H1 (cell line): ENCODE measurements at regions not wholly inside any gene's neighbourhood (a gene's known extent, or its start where the extent isn't known, plus 50 kb on each side); places are given as distances from the start of the nearest gene placed in this dataset.

ENCODE experiments used
- CTCF ChIA-PET: fragments of 300-600 bp; sonication (Branson Sonifier 250); formaldehyde crosslinking; loops from one replicate; lab custom pipeline; 2021; ENCODE audit not compliant: partially characterized antibody; lab: Charles Lee
- POLR2A ChIA-PET: fragments of 300-600 bp; sonication (Branson Sonifier 250); formaldehyde crosslinking; loops from one replicate; lab custom pipeline; 2021; ENCODE audit warnings: inconsistent platforms; ENCODE audit not compliant: partially characterized antibody; lab: Charles Lee
- DNase-seq, 2 experiments: peaks; one replicate each; pipeline versions ENCODE4 v3.0.0 to v3.0.0-alpha.2; 2010 to 2022; ENCODE audit warnings: low spot score in 2 of 2, low read depth in 1 of 2, mixed read lengths in 1 of 2
- FAIRE-seq: peaks from 2 replicates; lab custom pipeline; 2011; peaks lifted over from hg19 to GRCh38; lab: Jason Lieb, UNC
- H2AFZ ChIP-seq: 2 replicates; pipeline ENCODE4 v1.8.1; 2012; ENCODE audit warnings: low read length, inconsistent platforms
- H2AK5ac ChIP-seq: 2 replicates; pipeline ENCODE4 v1.6.1; 2013; ENCODE audit warnings: low read depth, low read length
- H2BK120ac ChIP-seq: replicated peaks from 2 replicates; pipeline ENCODE3; 2013; ENCODE audit warnings: low read depth, low read length, inconsistent platforms
- H2BK12ac ChIP-seq: 2 replicates; pipeline ENCODE4 v1.6.1; 2013; ENCODE audit warnings: low read depth, low read length
- H2BK15ac ChIP-seq: 2 replicates; pipeline ENCODE4 v1.6.1; 2013; ENCODE audit warnings: low read length
- H2BK20ac ChIP-seq: 2 replicates; pipeline ENCODE4 v1.6.1; 2013; ENCODE audit warnings: low read length
- H2BK5ac ChIP-seq: 2 replicates; pipeline ENCODE4 v1.6.1; 2013; ENCODE audit warnings: low read depth, low read length
- H3K14ac ChIP-seq: 2 replicates; pipeline ENCODE4 v1.6.1; 2013; ENCODE audit warnings: inconsistent platforms; ENCODE audit not compliant: insufficient read length
- H3K18ac ChIP-seq: 2 replicates; pipeline ENCODE4 v1.6.1; 2013; ENCODE audit warnings: low read length; ENCODE audit errors: extremely low read depth
- H3K23ac ChIP-seq: 2 replicates; pipeline ENCODE4 v1.6.1; 2013; ENCODE audit warnings: inconsistent platforms; ENCODE audit not compliant: insufficient read length
- H3K23me2 ChIP-seq: 2 replicates; pipeline ENCODE4 v1.6.1; 2013; ENCODE audit warnings: low read depth, low read length
- H3K27ac ChIP-seq: 2 replicates; pipeline ENCODE4 v1.6.1; 2011; ENCODE audit warnings: low read depth, low read length, inconsistent platforms
- H3K27me3 ChIP-seq, 4 experiments: replicated peaks in 1 of 4; 1 replicate in 1 of 4; 2 replicates in 3 of 4; pipeline versions ENCODE4 v1.6.1 to v1.8.1; 2011 to 2013; ENCODE audit warnings: low read length in 3 of 4, mild to moderate bottlenecking in 3 of 4, inconsistent platforms in 2 of 4, mixed read lengths in 2 of 4, moderate library complexity in 1 of 4; ENCODE audit not compliant: control insufficient read depth in 3 of 4, insufficient read depth in 3 of 4; ENCODE audit errors: extremely low read depth in 1 of 4
- H3K36me3 ChIP-seq, 4 experiments: 2 replicates each; pipeline versions ENCODE4 v1.6.1 to v1.8.1; 2011 to 2013; ENCODE audit warnings: mild to moderate bottlenecking in 4 of 4, low read length in 3 of 4, moderate library complexity in 2 of 4, control low read depth in 1 of 4, inconsistent platforms in 1 of 4; ENCODE audit not compliant: insufficient read depth in 4 of 4, control insufficient read depth in 2 of 4
- H3K4ac ChIP-seq: replicated peaks from 2 replicates; pipeline ENCODE3; 2013; ENCODE audit warnings: low read length, low read depth, mixed read lengths, inconsistent platforms; ENCODE audit not compliant: insufficient read length
- H3K4me1 ChIP-seq, 4 experiments: replicated peaks in 1 of 4; 1 replicate in 1 of 4; 2 replicates in 3 of 4; pipeline versions ENCODE4 v1.6.1 to v1.8.1; 2011 to 2013; ENCODE audit warnings: low read length in 3 of 4, inconsistent platforms in 2 of 4, mixed read lengths in 1 of 4; ENCODE audit not compliant: insufficient read depth in 4 of 4, control insufficient read depth in 3 of 4
- H3K4me2 ChIP-seq, 2 experiments: 2 replicates each; pipeline versions ENCODE4 v1.6.1 to v1.8.1; 2011 to 2013; ENCODE audit warnings: low read depth in 2 of 2, low read length in 2 of 2, control low read depth in 1 of 2, inconsistent platforms in 1 of 2, mild to moderate bottlenecking in 1 of 2; ENCODE audit not compliant: insufficient read depth in 1 of 2
- H3K4me3 ChIP-seq, 4 experiments: fragments of 200-600, 300-600 bp in 1 of 4; sonication (generic), shearing (Covaris generic), sonication (Bioruptor Twin) in 1 of 4; 2 replicates each; pipeline versions ENCODE4 v1.5.1 to v1.8.1; 2011 to 2016; ENCODE audit warnings: low read length in 4 of 4, low read depth in 3 of 4, control low read depth in 2 of 4, inconsistent platforms in 2 of 4, mild to moderate bottlenecking in 2 of 4, mixed read lengths in 1 of 4, moderate library complexity in 1 of 4; ENCODE audit not compliant: insufficient read depth in 2 of 4; ENCODE audit errors: extremely low read depth in 1 of 4
- H3K56ac ChIP-seq: replicated peaks from 2 replicates; pipeline ENCODE3; 2013; ENCODE audit warnings: low read depth, mild to moderate bottlenecking, mixed read lengths, low read length, inconsistent platforms; ENCODE audit not compliant: insufficient read length
- H3K79me1 ChIP-seq: 2 replicates; pipeline ENCODE4 v1.6.1; 2013; ENCODE audit warnings: low read depth, low read length, control low read depth
- H3K79me2 ChIP-seq, 2 experiments: 2 replicates each; pipeline versions ENCODE4 v1.6.1 to v1.8.1; 2012 to 2013; ENCODE audit warnings: low read length in 2 of 2, mild to moderate bottlenecking in 2 of 2, inconsistent platforms in 1 of 2; ENCODE audit not compliant: insufficient read depth in 2 of 2, control insufficient read depth in 1 of 2
- H3K9ac ChIP-seq, 4 experiments: replicated peaks in 1 of 4; 1 replicate in 1 of 4; 2 replicates in 3 of 4; pipeline versions ENCODE4 v1.6.1 to v1.8.1; 2011 to 2013; ENCODE audit warnings: low read depth in 3 of 4, low read length in 3 of 4, control low read depth in 2 of 4, mild to moderate bottlenecking in 2 of 4, moderate library complexity in 2 of 4, inconsistent platforms in 1 of 4; ENCODE audit errors: extremely low read depth in 1 of 4
- H3K9me3 ChIP-seq, 2 experiments: 2 replicates each; pipeline versions ENCODE4 v1.6.1 to v1.8.1; 2012 to 2013; ENCODE audit warnings: mild to moderate bottlenecking in 2 of 2, moderate library complexity in 2 of 2, control low read depth in 1 of 2, inconsistent platforms in 1 of 2, low read depth in 1 of 2, low read length in 1 of 2, mixed read lengths in 1 of 2; ENCODE audit not compliant: insufficient read depth in 2 of 2
- H4K20me1 ChIP-seq, 2 experiments: replicated peaks in 1 of 2; 2 replicates each; pipeline versions ENCODE3 to v1.8.1; 2011 to 2013; ENCODE audit warnings: inconsistent platforms in 2 of 2, low read length in 2 of 2, mild to moderate bottlenecking in 1 of 2; ENCODE audit not compliant: insufficient read depth in 2 of 2, control insufficient read depth in 1 of 2
- H4K5ac ChIP-seq: 2 replicates; pipeline ENCODE4 v1.6.1; 2013; ENCODE audit warnings: low read length, low read depth, mixed read lengths, inconsistent platforms; ENCODE audit not compliant: insufficient read length
- H4K8ac ChIP-seq: 2 replicates; pipeline ENCODE4 v1.8.0; 2013; ENCODE audit warnings: mild to moderate bottlenecking, moderate library complexity, low read length, inconsistent platforms; ENCODE audit not compliant: insufficient read depth; ENCODE audit errors: extremely low read depth
- H4K91ac ChIP-seq: replicated peaks from 2 replicates; pipeline ENCODE3; 2013; ENCODE audit warnings: low read length, mixed read lengths, inconsistent platforms; ENCODE audit not compliant: insufficient read length
- CHD7 ChIP-seq: fragments of 300-600 bp; sonication (generic); IDR thresholded peaks from 2 replicates; pipeline ENCODE4 v1.7.1; 2012; ENCODE audit warnings: low read length, moderate library complexity, mild to moderate bottlenecking, inconsistent platforms; ENCODE audit not compliant: insufficient replicate concordance
- SP1 ChIP-seq: IDR thresholded peaks from 2 replicates; pipeline ENCODE4 v1.6.1; 2011; ENCODE audit warnings: low read depth, low read length

GRCh38 chr13:40175639-40176038 lies 490.8 kb downstream of the FOXO1 start:
- peaks cover 0 to 2% (median under 1%) of the 10 kb centered on the region in 4 experiments; a peak in 1 of 7 replicates for H3K4me1 ChIP-seq
- TF ChIP-seq CHD7 (no peak), SP1 (no peak)

More at GRCh38 chr13:40175639-40176038, 490.8 kb downstream of the FOXO1 start:
- Histone ChIP-seq H3K4ac (no peak overlapping the region), H3K23me2 (no peaks in the 10 kb centered on the region; the same call in 1 of the 2 replicates), H3K14ac (no peak overlapping the region), H3K4me2 (no peak overlapping the region), H3K79me2 (no peaks in the 10 kb centered on the region), H3K23ac (no peak overlapping the region), H2BK5ac (no peak overlapping the region), H3K27ac (no peak overlapping the region), H3K56ac (no peak overlapping the region), H2BK15ac (no peak overlapping the region), H3K36me3 (no peaks in the 10 kb centered on the region), H4K20me1 (no peaks in the 10 kb centered on the region), H4K5ac (no peak overlapping the region), H4K8ac (no peak overlapping the region), H3K4me3 (no peak overlapping the region), H2BK12ac (no peak overlapping the region), H2AK5ac (no peak overlapping the region), H4K91ac (no peak overlapping the region), H3K79me1 (no peaks in the 10 kb centered on the region), H3K9ac (no peak overlapping the region), H3K9me3 (no peaks in the 10 kb centered on the region), H3K18ac (no peak overlapping the region), H3K27me3 (peaks cover 0 to 23% (median 10%) of the 10 kb centered on the region in 4 experiments; a peak in 4 of 7 replicates), H2BK20ac (no peak overlapping the region), H2AFZ (no peak overlapping the region), H2BK120ac (no peak overlapping the region)
- no peak for DNase-seq
- ChIA-PET CTCF (interaction anchor here (1.7 kb wide), 1 partner anchor 107 kb away, joined by 6 read pairs; no protein-coding TSS in a partner anchor), POLR2A (no interaction called here)
- FAIRE-seq, result no peak
